ENCODE measurements at regions not wholly inside any gene's neighbourhood (a gene's known extent, or its start where the extent isn't known, plus 50 kb on each side); places are given as distances from the start of the nearest gene placed in this dataset.

DNA sequence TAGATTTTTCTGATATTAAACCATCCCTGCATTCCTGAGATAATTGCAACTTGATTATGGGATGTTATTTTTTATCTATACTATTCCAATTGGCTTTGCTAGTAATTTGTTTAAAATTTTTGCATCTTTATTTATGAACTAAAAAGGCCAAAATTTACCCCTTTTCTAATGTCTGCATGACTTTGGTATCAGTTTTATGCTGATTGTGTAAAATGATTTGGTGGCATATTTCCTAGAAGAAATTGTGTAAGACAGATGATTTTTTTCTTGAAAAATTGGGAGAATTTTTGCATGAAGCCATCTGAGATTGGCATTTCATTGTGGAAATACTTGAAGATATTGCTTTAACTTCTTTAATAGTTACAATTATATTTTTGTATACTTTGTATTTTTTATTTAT lies 183.8 kb upstream of the TBL1XR1 start:
- TF ChIP-seq, protein P1, sequence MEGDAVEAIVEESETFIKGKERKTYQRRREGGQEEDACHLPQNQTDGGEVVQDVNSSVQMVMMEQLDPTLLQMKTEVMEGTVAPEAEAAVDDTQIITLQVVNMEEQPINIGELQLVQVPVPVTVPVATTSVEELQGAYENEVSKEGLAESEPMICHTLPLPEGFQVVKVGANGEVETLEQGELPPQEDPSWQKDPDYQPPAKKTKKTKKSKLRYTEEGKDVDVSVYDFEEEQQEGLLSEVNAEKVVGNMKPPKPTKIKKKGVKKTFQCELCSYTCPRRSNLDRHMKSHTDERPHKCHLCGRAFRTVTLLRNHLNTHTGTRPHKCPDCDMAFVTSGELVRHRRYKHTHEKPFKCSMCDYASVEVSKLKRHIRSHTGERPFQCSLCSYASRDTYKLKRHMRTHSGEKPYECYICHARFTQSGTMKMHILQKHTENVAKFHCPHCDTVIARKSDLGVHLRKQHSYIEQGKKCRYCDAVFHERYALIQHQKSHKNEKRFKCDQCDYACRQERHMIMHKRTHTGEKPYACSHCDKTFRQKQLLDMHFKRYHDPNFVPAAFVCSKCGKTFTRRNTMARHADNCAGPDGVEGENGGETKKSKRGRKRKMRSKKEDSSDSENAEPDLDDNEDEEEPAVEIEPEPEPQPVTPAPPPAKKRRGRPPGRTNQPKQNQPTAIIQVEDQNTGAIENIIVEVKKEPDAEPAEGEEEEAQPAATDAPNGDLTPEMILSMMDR (IDR thresholded peaks at IDR 0.05): no peak
- TF ChIP-seq EP300 (IDR thresholded peaks at IDR 0.05) (no peak), POLR2A (IDR thresholded peaks at IDR 0.05) (no peak), POLR2AphosphoS5 (IDR thresholded peaks at IDR 0.05) (no peak)
